ENCODE measurements at regions not wholly inside any gene's neighbourhood (a gene's known extent, or its start where the extent isn't known, plus 50 kb on each side); places are given as distances from the start of the nearest gene placed in this dataset.
A peak's percentile ranks its signal among the peaks of the same experiment; 100 is the strongest.

DNA sequence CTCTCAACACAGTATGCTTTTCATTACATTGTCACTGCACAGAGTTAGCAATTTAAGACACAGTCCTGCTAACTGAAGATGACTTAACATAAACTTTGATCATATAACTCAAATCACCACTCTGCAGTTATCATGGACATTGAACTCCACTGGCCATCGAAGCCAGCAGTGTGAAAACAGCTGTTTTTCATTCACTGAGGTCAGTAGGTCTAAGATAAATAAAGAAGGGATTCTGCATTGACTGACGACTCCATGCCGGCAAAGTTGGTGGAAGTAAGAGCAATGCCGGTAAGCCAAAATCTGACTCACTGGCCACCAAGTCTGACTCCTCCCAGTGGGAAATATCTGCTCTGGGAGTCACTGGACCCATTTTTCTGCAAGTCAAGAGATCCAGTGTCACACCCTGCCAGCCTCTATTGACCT, 449.9 kb upstream of the ANKRD30A start:
- no peak overlapping the region for H2AFZ ChIP-seq (replicated peaks; ENCODE audit: low read length, poor library complexity)
- intact Hi-C loops (cut with micrococcal nuclease): loop anchor here (5.0 kb wide), 1 partner anchor 82 kb away; no protein-coding TSS in a partner anchor
- no peak overlapping the region for H3K27ac ChIP-seq (ENCODE audit: insufficient read depth, low read length)

More for the DNA sequence above, 449.9 kb upstream of the ANKRD30A start:
- H2BK120ac ChIP-seq (ENCODE audit: low read depth, low read length): peak overlapping the region; percentile 48
- H3K23ac ChIP-seq (ENCODE audit: low read depth, low read length): no peak overlapping the region
- peak overlapping the region; percentile 45; the same call in 1 of the 2 replicates for H3K4ac ChIP-seq (ENCODE audit: low read depth, low read length)
- peak; percentile 64 for ATAC-seq (ENCODE audit: low read depth)
- H3K14ac ChIP-seq (replicated peaks; ENCODE audit: low read depth, low read length): no peak overlapping the region
- peak; percentile 90 for DNase-seq
- H3K4me3 ChIP-seq (ENCODE audit: insufficient read depth, low read depth, low read length): no peak overlapping the region
- H3K9me1 ChIP-seq (ENCODE audit: insufficient read depth, low read length): peaks cover 21% of the 10 kb centered on the region
- no peak overlapping the region for H2AK9ac ChIP-seq (replicated peaks; ENCODE audit: low read depth, low read length, poor library complexity)
- TF ChIP-seq, protein P1, sequence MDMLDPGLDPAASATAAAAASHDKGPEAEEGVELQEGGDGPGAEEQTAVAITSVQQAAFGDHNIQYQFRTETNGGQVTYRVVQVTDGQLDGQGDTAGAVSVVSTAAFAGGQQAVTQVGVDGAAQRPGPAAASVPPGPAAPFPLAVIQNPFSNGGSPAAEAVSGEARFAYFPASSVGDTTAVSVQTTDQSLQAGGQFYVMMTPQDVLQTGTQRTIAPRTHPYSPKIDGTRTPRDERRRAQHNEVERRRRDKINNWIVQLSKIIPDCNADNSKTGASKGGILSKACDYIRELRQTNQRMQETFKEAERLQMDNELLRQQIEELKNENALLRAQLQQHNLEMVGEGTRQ (IDR thresholded peaks at IDR 0.05; ENCODE audit: low read depth, low read length): no peak
- TF ChIP-seq RCOR1 (IDR thresholded peaks at IDR 0.05; ENCODE audit: insufficient replicate concordance, low read length) (peak; percentile 80), FOS (IDR thresholded peaks at IDR 0.05; ENCODE audit: low read depth, low read length) (peak; percentile 74)
- no peaks in the 10 kb centered on the region for H3K36me3 ChIP-seq (ENCODE audit: control insufficient read depth, insufficient read depth, low read length)
- 0 out of 4 replicates have a peak overlapping the region, but pooled peaks of 1 of the 2 experiments have one; percentile 67 for H4K8ac ChIP-seq (ENCODE audit: low read depth in 2 of 2, low read length in 2 of 2)
- ChIA-PET CTCF (interaction anchor here (0.6 to 1.6 kb wide), 3 partner anchors 25 to 183 kb away, joined by 3 read pairs; no protein-coding TSS in a partner anchor), POLR2A (ENCODE audit: unreplicated experiment) (no interaction called here)
- peak overlapping the region; percentile 6; the same call in 1 of the 3 replicates for H2BK15ac ChIP-seq (ENCODE audit: low read depth, low read length)
- H4K5ac ChIP-seq (ENCODE audit: low read depth, low read length): no peak overlapping the region
- H3K4me1 ChIP-seq (ENCODE audit: control insufficient read depth, insufficient read depth, low read length): peaks cover 26% of the 10 kb centered on the region
- H2AK5ac ChIP-seq (ENCODE audit: low read depth, low read length): no peak overlapping the region
- H3K9me3 ChIP-seq (ENCODE audit: control insufficient read depth, insufficient read depth, low read length): no peaks in the 10 kb centered on the region
- in situ Hi-C loops (cut with MboI; ENCODE audit: low sequenced_read_pairs): no loop called here
- peak overlapping the region; percentile 79 for H2BK5ac ChIP-seq (ENCODE audit: low read depth, low read length, poor library complexity, severe bottlenecking)
- no TSS peak for BruUV-seq (replicated peaks)
- no peak overlapping the region for H2BK20ac ChIP-seq (ENCODE audit: low read depth, low read length)
- H3K4me2 ChIP-seq (ENCODE audit: low read depth, low read length): peak overlapping the region; percentile 12; the same call in 1 of the 2 replicates
- H3K18ac ChIP-seq (ENCODE audit: low read depth, low read length): no peak overlapping the region
- H3K79me1 ChIP-seq (ENCODE audit: low read depth in 1 of 2, low read length in 2 of 2): peaks cover 0 to 3% of the 10 kb centered on the region in 2 experiments; a peak in 1 of 4 replicates
- no CpG with 5 or more reads among the region's 4 CpGs for WGBS, 2 experiments (ENCODE audit: extremely low coverage in 2 of 2, insufficient read length in 1 of 2)
- dilution Hi-C loops (cut with HindIII; ENCODE audit: low sequenced_read_pairs, unreplicated experiment): no loop called here
- H3K9ac ChIP-seq (ENCODE audit: low read depth, low read length): no peak overlapping the region
- no peak overlapping the region for H3K56ac ChIP-seq (ENCODE audit: extremely low read depth, insufficient read depth, low read length)
- H3K27me3 ChIP-seq (ENCODE audit: control insufficient read depth, insufficient read depth, low read length): no peaks in the 10 kb centered on the region
- peak overlapping the region; percentile 53 for H4K91ac ChIP-seq (ENCODE audit: insufficient read depth, low read depth, low read length)
- no peaks in the 10 kb centered on the region; the same call in 1 of the 2 replicates for H4K20me1 ChIP-seq (ENCODE audit: insufficient read depth, low read length)

Data from IMR-90 (cell line).